ENCODE measurements at regions not wholly inside any gene's neighbourhood (a gene's known extent, or its start where the extent isn't known, plus 50 kb on each side); places are given as distances from the start of the nearest gene placed in this dataset.
"Not testable (repeated sequence)": the region's sequence is repeated elsewhere in the genome, so short reads cannot be mapped to it uniquely, and the experiment has no call there.

- H3K27me3 ChIP-seq (ENCODE audit: insufficient read depth, low read length) = no peaks in the 10 kb centered on the region
- no peak overlapping the region for H3K4me3 ChIP-seq (ENCODE audit: low read length)
- H3K27ac ChIP-seq (ENCODE audit: low read length) = no peak overlapping the region
- no peaks in the 10 kb centered on the region for H3K36me3 ChIP-seq (ENCODE audit: insufficient read depth, low read depth, low read length)
- no peak overlapping the region for H3K9ac ChIP-seq (ENCODE audit: low read depth, low read length)
- no peaks in the 10 kb centered on the region for H3K4me1 ChIP-seq (ENCODE audit: insufficient read depth, low read length)
- no peaks in the 10 kb centered on the region for H3K9me3 ChIP-seq (ENCODE audit: insufficient read depth, low read depth, low read length)
Measured at GRCh38 chr10:30560326-30560725, 69.2 kb downstream of the LYZL2 start.

GRCh38 chr10:30559180-30559579 is 70.4 kb downstream of the LYZL2 start:
- no peaks in the 10 kb centered on the region for H3K9me3 ChIP-seq (ENCODE audit: insufficient read depth, low read depth, low read length)
- H3K4me3 ChIP-seq (ENCODE audit: low read length) = no peak overlapping the region
- H3K27ac ChIP-seq (ENCODE audit: low read length) = no peak overlapping the region
- H3K27me3 ChIP-seq (ENCODE audit: insufficient read depth, low read length) = no peaks in the 10 kb centered on the region
- peaks cover 3% of the 10 kb centered on the region; the same call in 1 of the 2 replicates for H3K4me1 ChIP-seq (ENCODE audit: insufficient read depth, low read length)
- no peaks in the 10 kb centered on the region for H3K36me3 ChIP-seq (ENCODE audit: insufficient read depth, low read depth, low read length)
- no peak overlapping the region for H3K9ac ChIP-seq (ENCODE audit: low read depth, low read length)

- no peaks in the 10 kb centered on the region for H3K27me3 ChIP-seq (ENCODE audit: insufficient read depth, low read length)
- no peak overlapping the region for H3K27ac ChIP-seq (ENCODE audit: low read length)
- no peaks in the 10 kb centered on the region for H3K9me3 ChIP-seq (ENCODE audit: insufficient read depth, low read depth, low read length)
- H3K36me3 ChIP-seq (ENCODE audit: insufficient read depth, low read depth, low read length) = no peaks in the 10 kb centered on the region
- H3K9ac ChIP-seq (ENCODE audit: low read depth, low read length) = no peak overlapping the region
- peaks cover 5% of the 10 kb centered on the region; the same call in 1 of the 2 replicates for H3K4me1 ChIP-seq (ENCODE audit: insufficient read depth, low read length)
- no peak overlapping the region for H3K4me3 ChIP-seq (ENCODE audit: low read length)
Measured at GRCh38 chr10:30558411-30558810, 71.1 kb downstream of the LYZL2 start.

- H3K9ac ChIP-seq (ENCODE audit: low read depth, low read length) = no peak overlapping the region
Measured at GRCh38 chr10:30557884-30558283, 71.7 kb downstream of the LYZL2 start.

GRCh38 chr10:30556189-30556588 is 73.4 kb downstream of the LYZL2 start:
- Histone ChIP-seq H3K9ac (ENCODE audit: low read depth, low read length) (no peak overlapping the region), H3K36me3 (ENCODE audit: insufficient read depth, low read depth, low read length) (no peaks in the 10 kb centered on the region), H3K4me3 (ENCODE audit: low read length) (no peak overlapping the region), H3K27ac (ENCODE audit: low read length) (no peak overlapping the region), H3K4me1 (ENCODE audit: insufficient read depth, low read length) (peaks cover 9% of the 10 kb centered on the region; the same call in 1 of the 2 replicates), H3K27me3 (ENCODE audit: insufficient read depth, low read length) (no peaks in the 10 kb centered on the region), H3K9me3 (ENCODE audit: insufficient read depth, low read depth, low read length) (no peaks in the 10 kb centered on the region)

More at GRCh38 chr10:30557884-30558283, 71.7 kb downstream of the LYZL2 start:
- H3K4me3 ChIP-seq (ENCODE audit: low read length) = no peak overlapping the region
- H3K27ac ChIP-seq (ENCODE audit: low read length) = no peak overlapping the region
- no peaks in the 10 kb centered on the region for H3K9me3 ChIP-seq (ENCODE audit: insufficient read depth, low read depth, low read length)
- no peaks in the 10 kb centered on the region for H3K36me3 ChIP-seq (ENCODE audit: insufficient read depth, low read depth, low read length)
- H3K4me1 ChIP-seq (ENCODE audit: insufficient read depth, low read length) = peaks cover 8% of the 10 kb centered on the region; the same call in 1 of the 2 replicates
- no peaks in the 10 kb centered on the region for H3K27me3 ChIP-seq (ENCODE audit: insufficient read depth, low read length)

GRCh38 chr10:30555465-30555864 is 74.1 kb downstream of the LYZL2 start:
- Histone ChIP-seq H3K9me3 (ENCODE audit: insufficient read depth, low read depth, low read length) (no peaks in the 10 kb centered on the region), H3K27ac (ENCODE audit: low read length) (no peak overlapping the region), H3K4me3 (ENCODE audit: low read length) (no peak overlapping the region), H3K36me3 (ENCODE audit: insufficient read depth, low read depth, low read length) (no peaks in the 10 kb centered on the region), H3K4me1 (ENCODE audit: insufficient read depth, low read length) (peaks cover 9% of the 10 kb centered on the region; the same call in 1 of the 2 replicates), H3K9ac (ENCODE audit: low read depth, low read length) (no peak overlapping the region), H3K27me3 (ENCODE audit: insufficient read depth, low read length) (no peaks in the 10 kb centered on the region)

- H3K4me1 ChIP-seq (ENCODE audit: insufficient read depth, low read length) = peaks cover 9% of the 10 kb centered on the region; the same call in 1 of the 2 replicates
- H3K27ac ChIP-seq (ENCODE audit: low read length) = peak overlapping the region; percentile 30
- peak overlapping the region; percentile 70; the same call in 1 of the 2 replicates for H3K9ac ChIP-seq (ENCODE audit: low read depth, low read length)
- H3K27me3 ChIP-seq (ENCODE audit: insufficient read depth, low read length) = no peaks in the 10 kb centered on the region
- peak overlapping the region; percentile 49; the same call in 1 of the 2 replicates for H3K4me3 ChIP-seq (ENCODE audit: low read length)
- H3K9me3 ChIP-seq (ENCODE audit: insufficient read depth, low read depth, low read length) = no peaks in the 10 kb centered on the region
- H3K36me3 ChIP-seq (ENCODE audit: insufficient read depth, low read depth, low read length) = no peaks in the 10 kb centered on the region
Measured at GRCh38 chr10:30554440-30554825, 75.1 kb downstream of the LYZL2 start.

GRCh38 chr10:30553626-30554439 is 75.7 kb downstream of the LYZL2 start:
- Histone ChIP-seq H3K27ac (ENCODE audit: low read length) (peak overlapping the region; percentile 67), H3K4me1 (ENCODE audit: insufficient read depth, low read length) (peaks cover 9% of the 10 kb centered on the region; the same call in 1 of the 2 replicates), H3K4me3 (ENCODE audit: low read length) (peak overlapping the region; percentile 49; the same call in 1 of the 2 replicates), H3K9me3 (ENCODE audit: insufficient read depth, low read depth, low read length) (no peaks in the 10 kb centered on the region), H3K36me3 (ENCODE audit: insufficient read depth, low read depth, low read length) (no peaks in the 10 kb centered on the region), H3K27me3 (ENCODE audit: insufficient read depth, low read length) (no peaks in the 10 kb centered on the region), H3K9ac (ENCODE audit: low read depth, low read length) (peak overlapping the region; percentile 70; the same call in 1 of the 2 replicates)

GRCh38 chr10:30553018-30553625 is 76.4 kb downstream of the LYZL2 start:
- Histone ChIP-seq H3K4me3 (ENCODE audit: low read length) (peak overlapping the region; percentile 49; the same call in 1 of the 2 replicates), H3K4me1 (ENCODE audit: insufficient read depth, low read length) (peaks cover 9% of the 10 kb centered on the region; the same call in 1 of the 2 replicates), H3K9ac (ENCODE audit: low read depth, low read length) (peak overlapping the region; percentile 70), H3K36me3 (ENCODE audit: insufficient read depth, low read depth, low read length) (no peaks in the 10 kb centered on the region), H3K27ac (ENCODE audit: low read length) (peak overlapping the region; percentile 67), H3K27me3 (ENCODE audit: insufficient read depth, low read length) (no peaks in the 10 kb centered on the region), H3K9me3 (ENCODE audit: insufficient read depth, low read depth, low read length) (no peaks in the 10 kb centered on the region)

GRCh38 chr10:30550967-30551815 is 78.4 kb downstream of the LYZL2 start:
- H3K4me3 ChIP-seq (ENCODE audit: low read length) = no peak overlapping the region
- no peaks in the 10 kb centered on the region for H3K36me3 ChIP-seq (ENCODE audit: insufficient read depth, low read depth, low read length)
- H3K9me3 ChIP-seq (ENCODE audit: insufficient read depth, low read depth, low read length) = no peaks in the 10 kb centered on the region
- H3K27me3 ChIP-seq (ENCODE audit: insufficient read depth, low read length) = no peaks in the 10 kb centered on the region
- H3K4me1 ChIP-seq (ENCODE audit: insufficient read depth, low read length) = peaks cover 9% of the 10 kb centered on the region; the same call in 1 of the 2 replicates
- H3K27ac ChIP-seq (ENCODE audit: low read length) = no peak overlapping the region
- no peak overlapping the region for H3K9ac ChIP-seq (ENCODE audit: low read depth, low read length)

GRCh38 chr10:30549134-30549687 is 80.3 kb downstream of the LYZL2 start:
- not testable (repeated sequence) for H3K27ac ChIP-seq (ENCODE audit: low read length); H3K9me3 ChIP-seq (ENCODE audit: insufficient read depth, low read depth, low read length); H3K9ac ChIP-seq (ENCODE audit: low read depth, low read length); H3K4me3 ChIP-seq (ENCODE audit: low read length); H3K27me3 ChIP-seq (ENCODE audit: insufficient read depth, low read length); H3K36me3 ChIP-seq (ENCODE audit: insufficient read depth, low read depth, low read length); H3K4me1 ChIP-seq (ENCODE audit: insufficient read depth, low read length)
